GM12892 (cell line): ENCODE measurements at regions not wholly inside any gene's neighbourhood (a gene's known extent, or its start where the extent isn't known, plus 50 kb on each side); places are given as distances from the start of the nearest gene placed in this dataset.

ENCODE experiments used
- POLR2A ChIP-seq: IDR thresholded peaks from 2 replicates; pipeline ENCODE4 v1.6.1; 2011; ENCODE audit warnings: low read depth, low read length, control low read depth
- POLR2AphosphoS5 ChIP-seq: IDR thresholded peaks from 2 replicates; pipeline ENCODE4 v1.6.1; 2011; ENCODE audit warnings: low read depth, low read length, control low read depth
- TAF1 ChIP-seq: IDR thresholded peaks from 2 replicates; pipeline ENCODE4 v1.6.1; 2011; ENCODE audit warnings: low read depth, mild to moderate bottlenecking, control low read depth, low read length, borderline replicate concordance

DNA sequence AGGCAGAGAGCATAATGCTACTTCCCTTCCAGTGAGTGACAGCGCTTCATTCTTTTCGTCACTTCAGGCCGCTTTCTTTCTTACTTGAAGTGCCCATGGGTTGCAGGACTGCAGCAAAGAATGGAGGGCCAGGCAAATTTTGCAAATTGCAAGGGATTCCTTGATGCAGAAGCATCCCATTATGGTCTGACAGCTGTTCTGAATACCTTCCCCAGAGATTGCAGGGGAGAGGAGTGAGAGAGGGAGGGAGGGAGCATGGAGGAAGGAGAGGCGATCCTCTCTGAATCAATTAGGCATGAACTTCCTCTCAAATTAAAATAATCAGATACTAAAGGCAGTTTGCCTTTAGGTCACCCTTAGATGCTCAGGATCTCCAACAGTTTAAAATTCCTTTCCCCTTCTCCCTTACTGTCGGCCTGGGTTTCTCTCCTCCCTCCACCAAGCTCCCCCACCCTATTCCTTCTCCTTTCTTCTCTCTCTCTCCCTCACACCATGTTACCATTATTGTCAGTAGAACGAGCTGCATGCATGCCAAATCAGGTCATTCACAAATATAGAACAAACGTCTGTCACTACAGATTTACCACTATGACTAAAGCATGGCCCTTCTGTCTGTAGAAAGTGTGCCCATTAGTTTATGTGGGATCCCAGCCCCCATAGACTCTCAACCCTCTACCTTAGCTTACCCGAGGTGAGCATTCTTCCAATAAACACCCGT lies 289.2 kb downstream of the CD83 start:
- TF ChIP-seq POLR2A (no peak), TAF1 (no peak), POLR2AphosphoS5 (no peak)
